ENCODE measurements at regions not wholly inside any gene's neighbourhood (a gene's known extent, or its start where the extent isn't known, plus 50 kb on each side); places are given as distances from the start of the nearest gene placed in this dataset.

GRCh38 chr4:14182148-14182547, 554.6 kb upstream of the BOD1L1 start (continued):
- TF ChIP-seq PHF8 (conservative IDR thresholded peaks at IDR 0.05; ENCODE audit: low read depth, low read length), result no peak
- no peak for TF ChIP-seq HDAC2 (IDR thresholded peaks at IDR 0.05; ENCODE audit: borderline replicate concordance in 1 of 2, low read depth in 2 of 2, low read length in 2 of 2)
- no peak for TF ChIP-seq POLR2AphosphoS5 (IDR thresholded peaks at IDR 0.05; ENCODE audit: low read depth, low read length)
- no peak for TF ChIP-seq RNF2 (IDR thresholded peaks at IDR 0.05; ENCODE audit: borderline replicate concordance, low read depth, low read length, missing control alignments, poor library complexity, severe bottlenecking)

All from H1 (cell line).